ENCODE measurements at regions not wholly inside any gene's neighbourhood (a gene's known extent, or its start where the extent isn't known, plus 50 kb on each side); places are given as distances from the start of the nearest gene placed in this dataset.

- TF ChIP-seq GATA2 (IDR thresholded peaks at IDR 0.05; ENCODE audit: low read depth, low read length) (no peak), GATA3 (IDR thresholded peaks at IDR 0.05; ENCODE audit: low read depth, low read length) (no peak)
These were observed 508.1 kb downstream of the TMEM135 start for GRCh38 chr11:87545858-87546257.
